ENCODE measurements at regions not wholly inside any gene's neighbourhood (a gene's known extent, or its start where the extent isn't known, plus 50 kb on each side); places are given as distances from the start of the nearest gene placed in this dataset.

DNA sequence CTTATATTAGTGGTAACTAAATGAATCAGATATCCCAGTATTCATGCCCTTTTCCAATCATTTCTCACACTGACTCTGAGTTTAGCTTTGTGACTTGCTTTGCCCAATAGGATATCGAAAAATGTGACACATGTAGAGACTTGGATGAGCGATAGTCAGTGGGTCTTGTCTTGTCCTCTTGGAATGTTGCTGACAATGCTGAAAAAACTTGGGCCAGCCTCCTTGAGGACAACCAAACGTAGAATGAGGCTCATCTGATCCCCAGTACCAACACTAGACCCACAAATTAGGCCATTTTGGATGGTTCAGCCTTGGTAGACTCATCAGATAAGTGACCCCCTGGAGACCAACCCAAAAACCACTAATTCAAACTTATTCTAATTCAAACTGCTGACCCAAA lies 351.0 kb downstream of the GRIN2B start:
- in situ Hi-C loops (cut with HindIII; ENCODE audit: extremely low pct_ligation_motif_present, low pct_unique_long_range_greater_than_20kb) (no loop called here), intact Hi-C loops (cut with micrococcal nuclease; ENCODE audit: unreplicated experiment) (no loop called here)
- DNase-seq (ENCODE audit: low spot score) (no peak), ATAC-seq (no peak), FAIRE-seq (no peak)
- no peaks in the 10 kb centered on the region for H3K4me1 ChIP-seq (ENCODE audit: insufficient read depth, low read length)
- TF ChIP-seq E2F1 (CRISPR knock-in tag; IDR thresholded peaks at IDR 0.05) (no peak), MAFK (conservative IDR thresholded peaks at IDR 0.05 in 1 of 2, IDR thresholded peaks at IDR 0.05 in 1 of 2; ENCODE audit: low read length in 2 of 2) (peak; percentile 49 to 56; a peak in 3 of 4 replicates), HOXA7 (CRISPR knock-in tag; IDR thresholded peaks at IDR 0.05) (no peak), ZNF136 (CRISPR knock-in tag; IDR thresholded peaks at IDR 0.05; ENCODE audit: low read depth) (no peak), PHF20 (CRISPR knock-in tag; IDR thresholded peaks at IDR 0.05) (no peak), MAFF (IDR thresholded peaks at IDR 0.05; ENCODE audit: low read depth, low read length) (0 out of 2 replicates have a peak, but pooled peaks have one; percentile 19)
- H3K4me3 ChIP-seq (replicated peaks in 1 of 3; ENCODE audit: insufficient read depth in 1 of 3, low read depth in 2 of 3, low read length in 3 of 3) = no peak overlapping the region
- H4K20me1 ChIP-seq (ENCODE audit: insufficient read depth, low read length) = no peaks in the 10 kb centered on the region
- POLR2A ChIA-PET = no interaction called here
- H3K9ac ChIP-seq (ENCODE audit: insufficient read depth, low read depth, low read length) = no peak overlapping the region
- no peak overlapping the region for H2AFZ ChIP-seq (ENCODE audit: low read length)
- no peaks in the 10 kb centered on the region for H3K9me3 ChIP-seq (ENCODE audit: low read length)
- no peak overlapping the region for H3K27ac ChIP-seq (ENCODE audit: extremely low read length, insufficient read depth, low read length)
- CTCF ChIA-PET (ENCODE audit: low intra/inter-chr PET ratio, low total read pairs) = no interaction called here
- no peak overlapping the region for H3K4me2 ChIP-seq (ENCODE audit: low read depth, low read length)
- no peaks in the 10 kb centered on the region for H3K36me3 ChIP-seq (replicated peaks in 1 of 2; ENCODE audit: control insufficient read depth in 1 of 2, insufficient read depth in 2 of 2, low read length in 2 of 2)
- H3K27me3 ChIP-seq (ENCODE audit: control insufficient read depth in 1 of 2, insufficient read depth in 2 of 2, low read length in 2 of 2) = no peaks in the 10 kb centered on the region
- BruUV-seq (replicated peaks) = no TSS peak
- H3K79me2 ChIP-seq (ENCODE audit: insufficient read depth, low read length) = no peaks in the 10 kb centered on the region
- 19% methylated on average over 2 of the region's 3 CpGs for WGBS (ENCODE audit: low lambda C conversion rate)

- BruUV-seq (replicated peaks) = no TSS peak
- 0% methylated on average over 1 of the region's 1 CpG for WGBS (ENCODE audit: low lambda C conversion rate)
- no peaks in the 10 kb centered on the region for H3K9me3 ChIP-seq (ENCODE audit: low read length)
- no peaks in the 10 kb centered on the region for H4K20me1 ChIP-seq (ENCODE audit: insufficient read depth, low read length)
- in situ Hi-C loops (cut with HindIII; ENCODE audit: extremely low pct_ligation_motif_present, low pct_unique_long_range_greater_than_20kb) (no loop called here), intact Hi-C loops (cut with micrococcal nuclease; ENCODE audit: unreplicated experiment) (no loop called here)
- H3K27me3 ChIP-seq (ENCODE audit: control insufficient read depth in 1 of 2, insufficient read depth in 2 of 2, low read length in 2 of 2) = no peaks in the 10 kb centered on the region
- ChIA-PET POLR2A (no interaction called here), CTCF (ENCODE audit: low intra/inter-chr PET ratio, low total read pairs) (no interaction called here)
- no peaks in the 10 kb centered on the region for H3K36me3 ChIP-seq (replicated peaks in 1 of 2; ENCODE audit: control insufficient read depth in 1 of 2, insufficient read depth in 2 of 2, low read length in 2 of 2)
- no peak for FAIRE-seq
- H3K9ac ChIP-seq (ENCODE audit: insufficient read depth, low read depth, low read length) = no peak overlapping the region
- H3K4me2 ChIP-seq (ENCODE audit: low read depth, low read length) = no peak overlapping the region
- no peak overlapping the region for H2AFZ ChIP-seq (ENCODE audit: low read length)
- ATAC-seq = no peak
- H3K79me2 ChIP-seq (ENCODE audit: insufficient read depth, low read length) = no peaks in the 10 kb centered on the region
- H3K4me1 ChIP-seq (ENCODE audit: insufficient read depth, low read length) = no peaks in the 10 kb centered on the region
- no peak overlapping the region for H3K27ac ChIP-seq (ENCODE audit: extremely low read length, insufficient read depth, low read length)
- no peak overlapping the region for H3K4me3 ChIP-seq (replicated peaks in 1 of 3; ENCODE audit: insufficient read depth in 1 of 3, low read depth in 2 of 3, low read length in 3 of 3)
- no peak for DNase-seq (ENCODE audit: low spot score)
- TF ChIP-seq HOXA5 (CRISPR knock-in tag; IDR thresholded peaks at IDR 0.05) (no peak), ZNF615 (CRISPR knock-in tag; IDR thresholded peaks at IDR 0.05; ENCODE audit: borderline replicate concordance) (no peak), ZNF281 (CRISPR knock-in tag; IDR thresholded peaks at IDR 0.05; ENCODE audit: borderline replicate concordance) (no peak), ZNF572 (CRISPR knock-in tag; IDR thresholded peaks at IDR 0.05) (no peak), TBX3 (IDR thresholded peaks at IDR 0.05; ENCODE audit: borderline replicate concordance) (no peak), NR1H2 (CRISPR knock-in tag; IDR thresholded peaks at IDR 0.05; ENCODE audit: borderline replicate concordance, low read depth) (no peak), ZNF552 (CRISPR knock-in tag; IDR thresholded peaks at IDR 0.05; ENCODE audit: borderline replicate concordance) (no peak)
- TF ChIP-seq, protein P1, sequence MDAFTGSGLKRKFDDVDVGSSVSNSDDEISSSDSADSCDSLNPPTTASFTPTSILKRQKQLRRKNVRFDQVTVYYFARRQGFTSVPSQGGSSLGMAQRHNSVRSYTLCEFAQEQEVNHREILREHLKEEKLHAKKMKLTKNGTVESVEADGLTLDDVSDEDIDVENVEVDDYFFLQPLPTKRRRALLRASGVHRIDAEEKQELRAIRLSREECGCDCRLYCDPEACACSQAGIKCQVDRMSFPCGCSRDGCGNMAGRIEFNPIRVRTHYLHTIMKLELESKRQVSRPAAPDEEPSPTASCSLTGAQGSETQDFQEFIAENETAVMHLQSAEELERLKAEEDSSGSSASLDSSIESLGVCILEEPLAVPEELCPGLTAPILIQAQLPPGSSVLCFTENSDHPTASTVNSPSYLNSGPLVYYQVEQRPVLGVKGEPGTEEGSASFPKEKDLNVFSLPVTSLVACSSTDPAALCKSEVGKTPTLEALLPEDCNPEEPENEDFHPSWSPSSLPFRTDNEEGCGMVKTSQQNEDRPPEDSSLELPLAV (CRISPR knock-in tag; conservative IDR thresholded peaks at IDR 0.05; ENCODE audit: low read depth) = no peak
Observed at GRCh38 chr12:13628067-13628466, 353.3 kb downstream of the GRIN2B start.

Data from HepG2 (cell line).